IMR-90 (cell line): ENCODE measurements at regions not wholly inside any gene's neighbourhood (a gene's known extent, or its start where the extent isn't known, plus 50 kb on each side); places are given as distances from the start of the nearest gene placed in this dataset.

Source experiments
- ATAC-seq: fragments of 200-7000 bp; cut with Tn5 transposase; 2 replicates; pipeline ENCODE4 v1.9.1; 2020; ENCODE audit warnings: low read depth, mild to moderate bottlenecking, moderate library complexity
- BruUV-seq: library from RNA; stranded (reverse); fragments of 400-500 nt; replicated peaks from 2 replicates; lab custom pipeline; 2021; lab: Mats Ljungman, UMichigan
- CTCF ChIA-PET: fragments of 300-600 bp; formaldehyde crosslinking; extraction: SDS; loops from one replicate; lab custom pipeline; 2021; ENCODE audit warnings: antibody characterized with exemption; lab: Yijun Ruan, JAX
- POLR2A ChIA-PET: fragments of 300-600 bp; sonication (Branson Sonifier 250); formaldehyde crosslinking; loops from one replicate; lab custom pipeline; 2022; ENCODE audit warnings: antibody characterized with exemption; ENCODE audit not compliant: unreplicated experiment; lab: Charles Lee
- DNase-seq: peaks from one replicate; pipeline ENCODE4 v3.0.0; 2013
- H2AFZ ChIP-seq: replicated peaks from 2 replicates; pipeline ENCODE3; 2013; ENCODE audit warnings: low read length, mild to moderate bottlenecking; ENCODE audit not compliant: poor library complexity
- H2AK5ac ChIP-seq: 2 replicates; pipeline ENCODE4 v1.6.1; 2013; ENCODE audit warnings: low read depth, low read length, inconsistent platforms
- H2AK9ac ChIP-seq: replicated peaks from 2 replicates; pipeline ENCODE3; 2013; ENCODE audit warnings: mild to moderate bottlenecking, low read depth, low read length, moderate library complexity; ENCODE audit not compliant: poor library complexity
- H2BK120ac ChIP-seq: 2 replicates; pipeline ENCODE4 v1.6.1; 2013; ENCODE audit warnings: low read depth, low read length, inconsistent platforms
- H2BK15ac ChIP-seq: 3 replicates; pipeline ENCODE4 v1.6.1; 2013; ENCODE audit warnings: low read depth, low read length, inconsistent platforms
- H2BK20ac ChIP-seq: 2 replicates; pipeline ENCODE4 v1.6.1; 2013; ENCODE audit warnings: low read depth, mild to moderate bottlenecking, inconsistent platforms, low read length, moderate library complexity
- H2BK5ac ChIP-seq: 2 replicates; pipeline ENCODE4 v1.6.1; 2013; ENCODE audit warnings: mild to moderate bottlenecking, low read depth, low read length, inconsistent platforms; ENCODE audit not compliant: poor library complexity, severe bottlenecking
- H3K14ac ChIP-seq: replicated peaks from 2 replicates; pipeline ENCODE4 v1.6.1; 2013; ENCODE audit warnings: low read depth, low read length, inconsistent platforms
- H3K18ac ChIP-seq: 2 replicates; pipeline ENCODE4 v1.6.1; 2013; ENCODE audit warnings: low read depth, low read length, control low read depth
- H3K23ac ChIP-seq: 2 replicates; pipeline ENCODE4 v1.6.1; 2013; ENCODE audit warnings: low read depth, low read length, inconsistent platforms
- H3K27ac ChIP-seq: 2 replicates; pipeline ENCODE4 v1.5.1; 2013; ENCODE audit warnings: mild to moderate bottlenecking, control low read depth, low read length; ENCODE audit not compliant: insufficient read depth
- H3K27me3 ChIP-seq: 2 replicates; pipeline ENCODE4 v1.6.1; 2013; ENCODE audit warnings: low read length; ENCODE audit not compliant: control insufficient read depth, insufficient read depth
- H3K36me3 ChIP-seq: 2 replicates; pipeline ENCODE4 v1.6.1; 2013; ENCODE audit warnings: low read length, mixed read lengths; ENCODE audit not compliant: control insufficient read depth, insufficient read depth
- H3K4ac ChIP-seq: 2 replicates; pipeline ENCODE4 v1.6.1; 2013; ENCODE audit warnings: low read depth, low read length, inconsistent platforms
- H3K4me1 ChIP-seq: 2 replicates; pipeline ENCODE4 v1.6.1; 2013; ENCODE audit warnings: low read length, mixed read lengths; ENCODE audit not compliant: control insufficient read depth, insufficient read depth
- H3K4me2 ChIP-seq: 2 replicates; pipeline ENCODE4 v1.6.1; 2013; ENCODE audit warnings: low read depth, mild to moderate bottlenecking, control low read depth, low read length, moderate library complexity
- H3K4me3 ChIP-seq: 2 replicates; pipeline ENCODE4 v1.5.1; 2013; ENCODE audit warnings: low read depth, mild to moderate bottlenecking, control low read depth, low read length, moderate library complexity; ENCODE audit not compliant: insufficient read depth
- H3K56ac ChIP-seq: 2 replicates; pipeline ENCODE4 v1.6.1; 2013; ENCODE audit warnings: low read length, inconsistent platforms; ENCODE audit not compliant: insufficient read depth; ENCODE audit errors: extremely low read depth
- H3K79me1 ChIP-seq, 2 experiments: 2 replicates each; pipeline ENCODE4 v1.6.1; 2013; ENCODE audit warnings: low read length in 2 of 2, inconsistent platforms in 1 of 2, low read depth in 1 of 2
- H3K9ac ChIP-seq: 2 replicates; pipeline ENCODE4 v1.6.1; 2013; ENCODE audit warnings: low read depth, low read length, control low read depth
- H3K9me1 ChIP-seq: 2 replicates; pipeline ENCODE4 v1.6.1; 2013; ENCODE audit warnings: low read length, inconsistent platforms; ENCODE audit not compliant: insufficient read depth
- H3K9me3 ChIP-seq: 2 replicates; pipeline ENCODE4 v1.6.1; 2013; ENCODE audit warnings: low read length; ENCODE audit not compliant: control insufficient read depth, insufficient read depth
- H4K20me1 ChIP-seq: 2 replicates; pipeline ENCODE4 v1.6.1; 2013; ENCODE audit warnings: low read length, inconsistent platforms; ENCODE audit not compliant: insufficient read depth
- H4K5ac ChIP-seq: 2 replicates; pipeline ENCODE4 v1.6.1; 2013; ENCODE audit warnings: mild to moderate bottlenecking, low read depth, low read length, control low read depth
- H4K8ac ChIP-seq, 2 experiments: 2 replicates each; pipeline ENCODE4 v1.6.1; 2013; ENCODE audit warnings: low read depth in 2 of 2, low read length in 2 of 2, control low read depth in 1 of 2, inconsistent platforms in 1 of 2
- H4K91ac ChIP-seq: 2 replicates; pipeline ENCODE4 v1.6.1; 2013; ENCODE audit warnings: low read depth, low read length, inconsistent platforms; ENCODE audit not compliant: insufficient read depth
- CEBPB ChIP-seq: IDR thresholded peaks from 2 replicates; pipeline ENCODE4 v1.6.1; 2012; ENCODE audit warnings: low read depth, low read length, improper control_type of control experiment
- CHD1 ChIP-seq: IDR thresholded peaks from 2 replicates; pipeline ENCODE4 v1.6.1; 2012; ENCODE audit warnings: low read depth, low read length, improper control_type of control experiment
- MAFK ChIP-seq: IDR thresholded peaks from 2 replicates; pipeline ENCODE4 v1.6.1; 2012; ENCODE audit warnings: low read depth, low read length, improper control_type of control experiment
- MAZ ChIP-seq: IDR thresholded peaks from 2 replicates; pipeline ENCODE4 v1.6.1; 2012; ENCODE audit warnings: low read depth, mild to moderate bottlenecking, low read length, improper control_type of control experiment, moderate library complexity, borderline replicate concordance
- MXI1 ChIP-seq: IDR thresholded peaks from 2 replicates; pipeline ENCODE4 v1.6.1; 2012; ENCODE audit warnings: low read depth, mild to moderate bottlenecking, low read length, moderate library complexity, borderline replicate concordance
- NFE2L2 ChIP-seq: fragments of 150-350 bp; IDR thresholded peaks from 2 replicates; pipeline ENCODE4 v1.6.1; 2016; ENCODE audit warnings: low read depth, mild to moderate bottlenecking, low read length
- POLR2A ChIP-seq: IDR thresholded peaks from 2 replicates; pipeline ENCODE4 v1.6.1; 2012; ENCODE audit warnings: mild to moderate bottlenecking, low read depth, low read length
- RAD21 ChIP-seq: IDR thresholded peaks from 2 replicates; pipeline ENCODE4 v1.6.1; 2012; ENCODE audit warnings: low read length, improper control_type of control experiment
- RCOR1 ChIP-seq: IDR thresholded peaks from 2 replicates; pipeline ENCODE4 v1.6.1; 2012; ENCODE audit warnings: mild to moderate bottlenecking, low read length, improper control_type of control experiment; ENCODE audit not compliant: insufficient replicate concordance
- RFX5 ChIP-seq: IDR thresholded peaks from 2 replicates; pipeline ENCODE4 v1.8.0; 2012; ENCODE audit warnings: low read depth, mild to moderate bottlenecking, low read length, moderate library complexity
- SMC3 ChIP-seq: fragments of 150-350 bp; IDR thresholded peaks from 2 replicates; pipeline ENCODE4 v1.6.1; 2016; ENCODE audit warnings: low read depth, mild to moderate bottlenecking, antibody characterized with exemption, low read length, moderate library complexity
- WGBS, 2 experiments: methylation state at CpG; one replicate each; pipeline versions ENCODE4 v1.1.5 to v1.1.7; 2013; ENCODE audit warnings: missing lambda C conversion rate in 2 of 2; ENCODE audit not compliant: insufficient read length in 1 of 2; ENCODE audit errors: extremely low coverage in 2 of 2; 5-methylcytosine and 5-hydroxymethylcytosine counted together
- dilution Hi-C: fragments of 300-500 bp; cut with HindIII; formaldehyde crosslinking; loops from one replicate; pipeline ENCODE4 v1.14.3; 2018; ENCODE audit warnings: low sequenced_read_pairs; ENCODE audit not compliant: unreplicated experiment
- in situ Hi-C: fragments of 300-500 bp; cut with MboI; formaldehyde crosslinking; loops from 3 replicates; pipeline ENCODE4 v1.14.3; 2019; ENCODE audit warnings: low sequenced_read_pairs, inconsistent platforms, mixed read lengths
- intact Hi-C: fragments of 100-400 bp; cut with micrococcal nuclease; formaldehyde crosslinking; loops from 2 replicates; pipeline ENCODE4 v1.10.0; 2022
- TF ChIP-seq, protein P1 (sequence below): fragments of 150-350 bp; IDR thresholded peaks from 2 replicates; pipeline ENCODE4 v1.6.1; 2016; ENCODE audit warnings: low read depth, mild to moderate bottlenecking, low read length, moderate library complexity, borderline replicate concordance
- TF ChIP-seq, protein P2 (sequence below): fragments of 150-350 bp; IDR thresholded peaks from 2 replicates; pipeline ENCODE4 v1.6.1; 2017; ENCODE audit warnings: mild to moderate bottlenecking, antibody characterized with exemption, low read length, low read depth

DNA sequence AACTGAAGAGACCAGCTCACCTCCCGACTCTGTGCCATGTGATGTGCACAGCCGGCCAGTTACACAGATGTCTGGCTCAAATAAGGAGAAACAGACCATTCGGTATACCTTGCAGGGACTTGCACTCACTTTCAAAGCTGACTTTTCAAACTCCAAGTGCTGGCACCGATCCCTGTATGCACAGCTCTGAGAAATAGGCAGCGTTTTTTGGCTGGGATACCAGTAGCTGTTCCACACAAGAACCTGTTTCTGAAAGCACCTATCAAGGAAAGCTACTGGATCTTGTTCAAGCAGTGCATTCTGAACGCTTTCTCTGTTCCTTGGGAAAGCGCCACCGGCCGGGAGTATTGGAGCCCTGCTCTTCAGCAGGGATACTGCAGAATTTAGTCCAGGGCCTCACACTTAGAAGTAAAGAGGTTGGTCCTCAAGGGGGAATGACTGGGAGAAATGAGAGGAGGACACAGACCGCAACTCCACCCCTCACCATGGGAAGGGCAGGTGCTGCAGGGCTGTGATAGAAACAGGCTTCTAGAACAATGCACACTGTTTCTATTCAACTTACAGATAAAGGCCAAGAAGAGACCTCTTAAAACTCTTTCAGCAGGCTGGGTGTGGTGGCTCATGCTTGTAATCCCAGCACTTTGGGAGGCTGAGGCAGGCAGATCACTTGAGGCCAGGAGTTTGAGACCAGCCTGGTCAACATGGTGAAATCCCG, 53.6 kb upstream of the PABPC3 start:
- Histone ChIP-seq H2AK9ac (no peak overlapping the region), H2AFZ (no peak overlapping the region), H3K4ac (no peak overlapping the region), H2BK5ac (no peak overlapping the region), H3K36me3 (no peaks in the 10 kb centered on the region), H3K14ac (no peak overlapping the region), H3K4me2 (no peak overlapping the region), H3K4me3 (no peak overlapping the region), H3K56ac (no peak overlapping the region), H3K18ac (no peak overlapping the region), H3K27me3 (peaks cover 28% of the 10 kb centered on the region), H4K91ac (no peak overlapping the region), H3K9me1 (no peaks in the 10 kb centered on the region), H3K23ac (no peak overlapping the region), H3K9me3 (no peaks in the 10 kb centered on the region), H3K4me1 (no peaks in the 10 kb centered on the region), H4K8ac (no peak overlapping the region), H2AK5ac (no peak overlapping the region), H2BK120ac (no peak overlapping the region), H3K9ac (no peak overlapping the region), H4K20me1 (no peaks in the 10 kb centered on the region), H3K79me1 (no peaks in the 10 kb centered on the region), H2BK15ac (no peak overlapping the region), H4K5ac (no peak overlapping the region), H3K27ac (no peak overlapping the region), H2BK20ac (no peak overlapping the region)
- ATAC-seq (no peak), DNase-seq (no peak)
- BruUV-seq: no TSS peak
- in situ Hi-C loops (no loop called here), intact Hi-C loops (no loop called here), dilution Hi-C loops (no loop called here)
- 46% methylated on average over 4 of the region's 11 CpGs; no CpG with 5 or more reads in 1 of the 2 experiments for WGBS, 2 experiments
- TF ChIP-seq SMC3 (no peak), MAZ (no peak), POLR2A (no peak), CHD1 (no peak), RFX5 (no peak), MAFK (no peak), RAD21 (no peak), CEBPB (no peak), MXI1 (no peak), NFE2L2 (no peak), RCOR1 (no peak)
- TF ChIP-seq, protein P1, sequence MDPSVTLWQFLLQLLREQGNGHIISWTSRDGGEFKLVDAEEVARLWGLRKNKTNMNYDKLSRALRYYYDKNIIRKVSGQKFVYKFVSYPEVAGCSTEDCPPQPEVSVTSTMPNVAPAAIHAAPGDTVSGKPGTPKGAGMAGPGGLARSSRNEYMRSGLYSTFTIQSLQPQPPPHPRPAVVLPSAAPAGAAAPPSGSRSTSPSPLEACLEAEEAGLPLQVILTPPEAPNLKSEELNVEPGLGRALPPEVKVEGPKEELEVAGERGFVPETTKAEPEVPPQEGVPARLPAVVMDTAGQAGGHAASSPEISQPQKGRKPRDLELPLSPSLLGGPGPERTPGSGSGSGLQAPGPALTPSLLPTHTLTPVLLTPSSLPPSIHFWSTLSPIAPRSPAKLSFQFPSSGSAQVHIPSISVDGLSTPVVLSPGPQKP: no peak
- TF ChIP-seq, protein P2, sequence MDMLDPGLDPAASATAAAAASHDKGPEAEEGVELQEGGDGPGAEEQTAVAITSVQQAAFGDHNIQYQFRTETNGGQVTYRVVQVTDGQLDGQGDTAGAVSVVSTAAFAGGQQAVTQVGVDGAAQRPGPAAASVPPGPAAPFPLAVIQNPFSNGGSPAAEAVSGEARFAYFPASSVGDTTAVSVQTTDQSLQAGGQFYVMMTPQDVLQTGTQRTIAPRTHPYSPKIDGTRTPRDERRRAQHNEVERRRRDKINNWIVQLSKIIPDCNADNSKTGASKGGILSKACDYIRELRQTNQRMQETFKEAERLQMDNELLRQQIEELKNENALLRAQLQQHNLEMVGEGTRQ: no peak
- POLR2A ChIA-PET: no interaction called here
- CTCF ChIA-PET: no interaction called here
